ENCODE measurements at regions not wholly inside any gene's neighbourhood (a gene's known extent, or its start where the extent isn't known, plus 50 kb on each side); places are given as distances from the start of the nearest gene placed in this dataset.

GRCh38 chr6:168374541-168375071 is 55.0 kb upstream of the DACT2 start:
- intact Hi-C loops (cut with micrococcal nuclease; ENCODE audit: unreplicated experiment) (no loop called here), in situ Hi-C loops (cut with MboI) (no loop called here)
- no peak overlapping the region for H3K27ac ChIP-seq (ENCODE audit: control insufficient read depth, insufficient read depth)
- WGBS (ENCODE audit: insufficient coverage, insufficient replicate concordance, low lambda C conversion rate, missing lambda C conversion rate): 27% methylated on average over 15 of the region's 15 CpGs
- no peak for TF ChIP-seq NFYA (IDR thresholded peaks at IDR 0.05; ENCODE audit: borderline replicate concordance, low read depth, low read length)
- TF ChIP-seq NFYB (IDR thresholded peaks at IDR 0.05; ENCODE audit: insufficient read depth, low read depth, low read length): no peak
- TF ChIP-seq FOS (IDR thresholded peaks at IDR 0.05; ENCODE audit: borderline replicate concordance, extremely low read depth, insufficient read length): no peak
- TF ChIP-seq SREBF1 (IDR thresholded peaks at IDR 0.05; ENCODE audit: low read length): no peak
- TF ChIP-seq IRF4 (IDR thresholded peaks at IDR 0.05; ENCODE audit: low read depth, low read length): no peak
- no peak for TF ChIP-seq HDGF (IDR thresholded peaks at IDR 0.05)
- TF ChIP-seq KDM1A (IDR thresholded peaks at IDR 0.05; ENCODE audit: borderline replicate concordance): no peak
- no peak for TF ChIP-seq BCL3 (IDR thresholded peaks at IDR 0.05; ENCODE audit: borderline replicate concordance, insufficient read depth, low read depth, low read length, poor library complexity, severe bottlenecking)
- no peaks in the 10 kb centered on the region for H3K79me2 ChIP-seq (ENCODE audit: control insufficient read depth, insufficient read depth, low read length)
- CTCF ChIA-PET: no interaction called here
- RAD21 ChIA-PET (ENCODE audit: unreplicated experiment): no interaction called here
- POLR2A ChIA-PET: no interaction called here
- no peaks in the 10 kb centered on the region for H4K20me1 ChIP-seq (ENCODE audit: control insufficient read depth, insufficient read depth)
- ATAC-seq: no peak
- no TSS peak for BruUV-seq (replicated peaks)
- FAIRE-seq: no peak
- no peak overlapping the region for H3K4me2 ChIP-seq (ENCODE audit: control insufficient read depth, insufficient read depth)
- no peaks in the 10 kb centered on the region for H3K27me3 ChIP-seq (replicated peaks in 1 of 2; ENCODE audit: control insufficient read depth in 2 of 2, insufficient read depth in 2 of 2, low read length in 1 of 2)
- SMC1A ChIA-PET (ENCODE audit: uncharacterized antibody, unreplicated experiment): interaction anchor here (0.9 kb wide), 1 partner anchor 42 kb away, joined by 3 read pairs; no protein-coding TSS in a partner anchor
- no peak overlapping the region for H3K4me3 ChIP-seq
- peaks cover 5% of the 10 kb centered on the region; the same call in 1 of the 3 replicates for H3K9me3 ChIP-seq (replicated peaks; ENCODE audit: control insufficient read depth, insufficient read depth, low read length)
- no peak overlapping the region for H2AFZ ChIP-seq (ENCODE audit: control insufficient read depth, low read depth, low read length)
- H3K4me1 ChIP-seq (ENCODE audit: control insufficient read depth, insufficient read depth, low read length): no peaks in the 10 kb centered on the region
- no peak for DNase-seq (ENCODE audit: low read depth, low spot score)
- no peak overlapping the region for H3K9ac ChIP-seq (ENCODE audit: control insufficient read depth, insufficient read depth, low read length)
- H3K36me3 ChIP-seq (ENCODE audit: control insufficient read depth in 2 of 2, insufficient read depth in 2 of 2, low read length in 1 of 2): no peaks in the 10 kb centered on the region
